Activated CD8-positive, alpha-beta memory T cell treated with anti-CD3 and anti-CD28 coated beads, Interleukin-2, amount 50 U/mL, for 1 hour (primary cell): ENCODE measurements at regions not wholly inside any gene's neighbourhood (a gene's known extent, or its start where the extent isn't known, plus 50 kb on each side); places are given as distances from the start of the nearest gene placed in this dataset.
"Not testable (repeated sequence)": the region's sequence is repeated elsewhere in the genome, so short reads cannot be mapped to it uniquely, and the experiment has no call there.

Experiments
- DNase-seq: peaks from one replicate; pipeline ENCODE4 v3.0.0-alpha.2; 2020; ENCODE audit errors: extremely low read depth

DNA sequence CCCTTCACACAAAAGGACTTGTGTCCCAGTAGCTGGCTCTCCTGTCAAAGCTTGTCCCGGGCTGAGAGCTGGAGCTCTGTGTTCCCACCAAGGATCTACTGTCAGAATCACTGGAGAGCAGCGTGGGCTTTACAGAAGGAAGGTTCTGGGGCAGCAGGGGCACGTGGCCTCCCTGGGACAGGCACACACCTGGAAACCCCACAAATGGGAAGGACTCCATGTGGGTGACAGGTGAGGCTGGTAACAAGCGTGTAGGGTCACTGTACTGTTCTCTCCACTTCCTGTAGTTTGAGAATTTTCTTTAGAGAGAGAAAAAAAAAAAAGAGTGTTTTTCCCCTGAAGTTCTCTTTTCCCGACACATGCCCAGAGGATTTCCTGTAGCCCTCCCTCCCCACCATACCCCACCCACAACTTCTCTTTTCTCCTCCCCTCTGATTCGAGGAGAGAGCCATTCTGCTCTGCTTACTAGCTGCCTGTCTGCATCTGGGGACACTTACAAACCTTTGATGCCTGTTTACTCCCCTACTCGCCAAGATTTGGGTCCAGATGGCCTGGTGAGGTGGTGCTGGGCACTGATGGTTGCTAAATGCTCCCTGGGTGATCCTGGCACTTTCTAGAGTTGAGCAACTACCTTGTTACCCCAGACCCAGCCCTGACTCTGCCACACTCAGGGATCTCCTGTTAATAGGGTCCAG lies 84.1 kb upstream of the SIRPA start:
- DNase-seq = no peak

GRCh38 chr20:1810572-1810925 lies 84.7 kb upstream of the SIRPA start:
- DNase-seq = no peak

GRCh38 chr20:1809611-1810510 lies 85.3 kb upstream of the SIRPA start:
- DNase-seq = no peak

DNA sequence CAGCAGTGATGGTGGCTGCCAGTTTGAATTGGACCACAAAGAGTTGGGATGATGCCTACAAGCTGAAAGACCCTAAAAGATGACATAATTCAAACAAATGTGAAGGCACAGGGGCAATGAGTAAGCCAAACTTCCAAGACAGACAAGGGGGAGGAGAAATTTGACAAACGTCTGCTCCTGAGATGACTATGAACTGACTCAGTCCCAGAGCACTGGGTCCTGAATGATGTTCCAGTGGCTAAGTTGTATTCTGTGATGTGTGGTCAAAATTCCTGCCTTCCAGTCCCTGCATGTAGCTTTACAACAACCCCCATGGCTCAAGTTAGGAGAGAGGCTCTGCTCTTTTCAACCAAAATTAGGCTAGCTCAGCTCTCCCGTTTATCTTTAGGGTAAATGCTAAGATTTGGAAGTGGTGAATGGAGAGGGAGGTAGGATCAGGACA lies 86.1 kb upstream of the SIRPA start:
- no peak for DNase-seq

DNA sequence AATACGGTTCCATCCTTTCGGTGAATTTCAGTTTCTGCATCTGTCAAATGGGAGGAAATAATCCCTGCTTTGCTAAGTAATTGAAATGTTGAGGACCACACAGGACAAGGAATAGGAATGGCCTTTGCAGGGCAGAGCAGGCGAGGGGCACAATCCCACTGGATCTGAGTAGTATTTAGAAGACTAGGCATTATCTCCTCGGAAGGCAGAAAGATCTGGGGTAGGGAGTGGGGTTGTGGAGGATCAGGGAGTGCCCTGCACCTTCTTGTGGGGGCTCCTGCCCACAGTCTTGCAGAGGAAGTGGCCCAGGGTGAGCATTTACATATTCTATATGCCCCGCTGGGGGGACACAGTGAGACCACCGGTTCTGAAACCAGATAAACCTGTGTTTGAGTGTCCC lies 87.1 kb upstream of the SIRPA start:
- DNase-seq = no peak

GRCh38 chr20:1807394-1807793 lies 87.8 kb upstream of the SIRPA start:
- DNase-seq = no peak

DNA sequence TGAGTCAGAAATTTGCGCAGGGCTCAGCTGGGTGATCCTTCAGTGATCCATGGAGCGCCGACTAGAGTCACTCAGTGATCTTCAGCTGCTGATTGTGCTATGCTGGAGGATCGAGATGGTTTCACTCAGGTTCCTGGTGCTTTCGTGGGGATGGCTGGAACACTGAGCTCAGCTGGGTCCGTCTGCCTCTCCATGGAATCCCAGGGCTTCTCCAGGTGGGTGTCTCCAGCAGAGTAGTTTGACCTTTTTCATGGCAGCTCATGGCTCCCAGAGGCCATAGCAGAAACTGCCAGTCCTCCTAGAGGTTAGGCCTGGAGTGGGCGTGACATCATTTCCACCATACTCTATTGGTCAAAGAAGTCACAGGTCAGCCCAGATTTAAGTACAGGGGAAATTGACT lies 88.8 kb upstream of the SIRPA start:
- no peak for DNase-seq

DNA sequence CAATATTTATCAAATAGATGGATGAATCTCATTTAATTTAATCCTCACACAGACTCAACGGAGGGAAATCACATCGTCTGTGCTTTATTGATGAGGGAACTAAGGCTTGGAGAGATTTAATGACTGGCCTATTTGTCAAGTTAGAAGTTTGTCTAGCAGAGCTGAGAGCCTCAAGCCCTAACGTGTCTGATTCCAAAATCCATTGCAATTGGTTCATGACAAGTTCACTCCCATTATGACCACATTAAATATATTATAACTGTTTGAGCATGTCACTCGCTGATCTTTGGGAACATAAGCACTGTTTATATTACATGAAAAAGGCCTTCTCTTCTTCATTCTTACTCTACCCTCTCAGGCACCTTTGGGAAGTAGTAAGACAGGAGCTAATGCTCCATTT lies 89.4 kb upstream of the SIRPA start:
- no peak for DNase-seq

- no peak for DNase-seq
Observed at GRCh38 chr20:1805161-1805581, 90.0 kb upstream of the SIRPA start.

DNA sequence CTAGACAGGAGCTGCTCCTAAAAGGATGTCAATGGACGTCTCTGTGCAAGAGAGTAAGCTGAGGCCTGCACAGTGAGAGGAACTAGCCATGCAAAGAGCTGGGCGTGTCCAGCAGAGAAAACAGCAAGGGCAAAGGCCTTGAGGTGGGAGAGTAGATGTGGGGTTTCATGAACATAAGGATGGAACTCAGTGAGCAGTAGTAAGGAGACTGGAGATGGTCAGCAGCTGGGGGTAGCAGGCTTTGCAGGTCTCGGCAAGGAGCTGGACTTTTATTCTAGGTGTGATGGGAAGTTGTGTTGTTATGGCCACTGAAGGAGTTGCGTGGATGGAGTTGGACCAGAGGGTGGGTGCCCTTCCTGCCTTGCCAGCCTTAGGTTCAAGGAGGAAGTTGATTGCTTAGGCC lies 90.7 kb upstream of the SIRPA start:
- DNase-seq = no peak

- no peak for DNase-seq
Observed at GRCh38 chr20:1803932-1804501, 91.2 kb upstream of the SIRPA start.

GRCh38 chr20:1803061-1803931 lies 91.9 kb upstream of the SIRPA start:
- DNase-seq = no peak

DNA sequence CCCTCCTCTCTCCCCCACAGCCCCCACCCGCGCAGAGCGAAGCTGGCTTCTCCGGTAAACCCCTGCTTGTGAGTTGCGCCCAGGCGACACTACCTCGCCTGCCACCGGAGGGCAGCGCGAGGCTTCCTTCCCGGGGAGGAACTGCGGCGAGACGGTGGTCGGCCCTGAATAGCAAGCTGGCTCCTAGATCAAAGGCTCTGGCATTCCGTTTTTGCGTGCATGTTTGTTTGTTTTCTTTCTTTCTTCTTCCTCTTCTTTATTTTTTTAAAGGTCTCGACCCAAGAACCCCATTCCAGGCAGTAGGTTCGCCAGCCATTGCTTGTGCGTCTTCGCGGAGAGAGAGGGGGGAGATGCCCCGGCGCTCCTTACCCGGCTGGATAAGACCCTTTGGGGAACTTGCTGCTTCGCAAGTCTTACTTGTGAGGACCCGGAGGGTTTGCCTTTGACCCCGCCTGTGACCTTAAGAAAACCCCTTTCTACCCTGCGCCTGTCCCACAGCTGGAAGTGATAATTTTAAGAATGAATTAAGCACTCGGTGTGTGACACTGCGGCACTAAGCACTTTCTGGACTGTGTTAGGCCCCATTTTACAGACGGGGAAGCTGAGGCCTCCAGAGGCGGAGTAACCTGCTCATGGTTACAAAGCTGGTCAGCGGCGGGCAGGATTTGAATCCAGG lies 92.7 kb upstream of the SIRPA start:
- no peak for DNase-seq

GRCh38 chr20:1801929-1802306 lies 93.3 kb upstream of the SIRPA start:
- no peak for DNase-seq

- DNase-seq = no peak
Observed at GRCh38 chr20:1801225-1801928, 93.8 kb upstream of the SIRPA start.

DNA sequence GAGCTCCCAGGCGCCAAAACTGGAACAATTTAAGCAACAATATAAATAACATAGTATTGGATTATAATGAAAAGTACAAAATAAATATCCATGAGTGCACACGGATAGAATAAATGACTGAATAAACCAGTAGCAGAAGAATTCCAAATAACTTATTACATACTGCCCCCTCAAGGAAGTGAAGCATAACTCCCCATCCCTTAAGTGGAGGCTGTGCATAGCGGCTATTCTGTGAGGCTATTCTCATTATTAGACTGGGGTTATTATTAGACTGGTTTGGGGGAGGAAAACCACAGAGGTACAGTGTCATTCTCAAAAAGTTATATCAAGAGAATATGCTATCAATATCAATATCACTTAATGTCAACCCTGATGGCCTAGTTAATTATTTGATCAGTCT lies 94.4 kb upstream of the SIRPA start:
- DNase-seq = no peak

DNA sequence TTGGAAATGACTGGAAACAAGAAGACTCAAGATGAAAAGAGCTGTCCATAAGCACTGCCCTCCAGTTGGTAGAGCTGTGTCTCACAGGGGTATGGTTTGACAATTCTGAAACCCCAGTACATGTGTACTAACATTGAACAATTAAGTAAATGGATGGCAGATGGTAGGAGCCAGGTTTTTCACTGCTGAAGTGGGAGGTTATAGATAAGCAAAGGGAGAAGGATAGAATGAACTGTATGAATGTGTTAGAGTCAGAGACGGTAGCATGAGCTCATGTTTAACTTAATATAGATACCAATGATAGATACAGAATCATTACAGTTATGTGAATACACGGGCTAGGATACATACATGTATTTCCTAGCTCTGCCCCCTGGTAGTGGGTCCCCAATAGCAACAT lies 95.0 kb upstream of the SIRPA start:
- no peak for DNase-seq

GRCh38 chr20:1799746-1800145 lies 95.5 kb upstream of the SIRPA start:
- DNase-seq = not testable (repeated sequence)

- DNase-seq = no peak
Observed at GRCh38 chr20:1798982-1799381, 96.2 kb upstream of the SIRPA start.

DNA sequence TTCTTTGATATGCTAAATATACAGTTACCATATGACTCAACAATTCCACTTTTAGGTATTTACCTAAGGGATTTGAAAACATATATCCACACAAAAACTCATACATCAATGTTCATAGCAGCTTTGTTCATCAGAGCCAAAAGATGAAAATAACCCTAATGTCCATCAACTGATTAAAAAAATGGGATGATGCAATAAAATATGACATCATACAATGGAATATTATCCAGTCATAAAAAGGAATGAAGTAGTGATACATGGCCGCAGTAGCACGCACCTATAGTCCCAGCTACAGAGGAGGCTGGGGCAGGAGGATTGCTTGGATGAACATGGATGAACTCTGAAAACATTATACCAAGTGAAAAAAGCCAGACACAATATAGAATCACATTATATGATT lies 101.4 kb upstream of the SIRPA start:
- DNase-seq = no peak

DNA sequence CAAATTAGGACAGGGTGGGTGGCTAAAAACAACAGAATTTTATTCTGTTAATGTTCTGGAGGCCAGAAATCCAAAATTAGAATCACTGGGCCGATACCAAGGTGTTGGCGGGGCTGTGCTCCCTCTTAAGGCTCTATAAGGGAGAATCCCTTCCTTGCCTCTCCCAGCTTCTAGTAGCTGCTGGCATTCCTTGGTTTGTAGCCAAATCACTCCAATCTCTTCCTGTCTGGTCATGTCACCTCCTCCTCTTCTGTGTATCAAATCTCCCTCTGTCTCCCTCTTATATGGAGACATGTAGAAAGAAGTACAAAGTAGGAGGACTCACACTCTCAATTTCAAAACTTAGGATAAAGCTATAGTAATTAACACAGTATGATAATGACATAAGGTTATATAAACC lies 102.9 kb upstream of the SIRPA start:
- no peak for DNase-seq
